ENCODE measurements at regions not wholly inside any gene's neighbourhood (a gene's known extent, or its start where the extent isn't known, plus 50 kb on each side); places are given as distances from the start of the nearest gene placed in this dataset.

GRCh38 chr2:34747643-34748042 is 1148.5 kb upstream of the FAM98A start:
- Histone ChIP-seq H3K4me1 (ENCODE audit: low read length) (no peaks in the 10 kb centered on the region), H3K27ac (ENCODE audit: low read length) (no peak overlapping the region), H4K20me1 (ENCODE audit: insufficient read depth, low read length) (no peaks in the 10 kb centered on the region), H3K36me3 (replicated peaks; ENCODE audit: low read depth, low read length) (no peaks in the 10 kb centered on the region), H3K4me2 (ENCODE audit: low read length) (no peak overlapping the region), H3K9ac (ENCODE audit: low read length) (no peak overlapping the region), H3K4me3 (ENCODE audit: low read length) (no peak overlapping the region), H3K79me2 (ENCODE audit: low read length) (no peaks in the 10 kb centered on the region), H3K27me3 (ENCODE audit: low read depth, low read length) (no peaks in the 10 kb centered on the region), H2AFZ (ENCODE audit: low read depth, low read length) (no peak overlapping the region), H3K9me3 (ENCODE audit: insufficient read depth, low read length) (no peaks in the 10 kb centered on the region)
- TF ChIP-seq CTCF (IDR thresholded peaks at IDR 0.05; ENCODE audit: low read depth, low read length): no peak

DNA sequence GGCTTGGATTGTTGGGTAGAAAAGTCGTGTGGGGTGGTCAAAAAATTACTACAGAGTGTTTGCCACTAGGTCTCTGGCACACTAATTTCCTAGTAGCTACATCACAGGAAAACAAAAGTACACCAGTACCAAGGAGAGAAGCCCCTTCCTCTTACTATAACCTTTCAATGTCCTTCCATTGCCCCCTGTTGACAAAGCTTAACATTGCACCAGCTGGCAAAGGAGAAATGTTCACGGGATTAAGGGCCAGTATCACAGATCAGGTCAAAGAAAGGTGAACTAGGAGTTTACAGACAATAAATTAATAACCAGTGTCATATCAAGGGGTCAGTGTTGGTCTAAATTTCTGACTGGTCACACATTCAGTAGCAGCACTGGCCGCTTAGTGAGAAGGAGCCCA is 1139.6 kb upstream of the FAM98A start:
- TF ChIP-seq EZH2phosphoT487 (IDR thresholded peaks at IDR 0.05; ENCODE audit: low read depth) (no peak), CTCF (IDR thresholded peaks at IDR 0.05; ENCODE audit: low read depth, low read length) (peak; percentile 85)
- Histone ChIP-seq H3K36me3 (replicated peaks; ENCODE audit: low read depth, low read length) (no peaks in the 10 kb centered on the region), H3K4me2 (ENCODE audit: low read length) (no peak overlapping the region), H2AFZ (ENCODE audit: low read depth, low read length) (no peak overlapping the region), H3K79me2 (ENCODE audit: low read length) (no peaks in the 10 kb centered on the region), H3K9me3 (ENCODE audit: insufficient read depth, low read length) (no peaks in the 10 kb centered on the region), H3K4me1 (ENCODE audit: low read length) (peaks cover 8% of the 10 kb centered on the region; the same call in 1 of the 2 replicates), H4K20me1 (ENCODE audit: insufficient read depth, low read length) (no peaks in the 10 kb centered on the region), H3K4me3 (ENCODE audit: low read length) (no peak overlapping the region), H3K27ac (ENCODE audit: low read length) (no peak overlapping the region), H3K27me3 (ENCODE audit: low read depth, low read length) (no peaks in the 10 kb centered on the region), H3K9ac (ENCODE audit: low read length) (no peak overlapping the region)

DNA sequence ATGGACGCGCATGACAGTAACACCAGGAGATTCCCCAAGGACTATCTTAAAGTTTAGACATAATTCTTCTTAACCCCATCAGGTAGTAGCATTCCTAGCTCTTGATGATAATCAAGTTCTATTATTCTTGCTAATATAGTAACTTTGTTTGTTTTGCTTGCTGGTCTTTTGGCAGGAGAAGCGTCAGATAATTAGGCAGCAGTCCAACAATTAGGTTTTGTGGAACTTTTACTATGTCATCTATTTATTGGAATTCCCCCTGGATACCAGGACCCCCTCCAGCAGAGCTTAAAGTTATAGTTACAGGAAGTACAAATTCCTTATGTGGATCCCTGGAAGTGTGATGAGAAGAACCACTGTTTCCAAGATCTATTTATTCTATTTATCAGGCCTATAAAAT is 1138.0 kb upstream of the FAM98A start:
- Histone ChIP-seq H3K27me3 (ENCODE audit: low read depth, low read length) (no peaks in the 10 kb centered on the region), H3K27ac (ENCODE audit: low read length) (no peak overlapping the region), H3K4me2 (ENCODE audit: low read length) (no peak overlapping the region), H3K36me3 (replicated peaks; ENCODE audit: low read depth, low read length) (no peaks in the 10 kb centered on the region), H3K79me2 (ENCODE audit: low read length) (no peaks in the 10 kb centered on the region), H2AFZ (ENCODE audit: low read depth, low read length) (no peak overlapping the region), H3K4me1 (ENCODE audit: low read length) (peaks cover 8% of the 10 kb centered on the region; the same call in 1 of the 2 replicates), H3K9me3 (ENCODE audit: insufficient read depth, low read length) (no peaks in the 10 kb centered on the region), H3K9ac (ENCODE audit: low read length) (no peak overlapping the region), H3K4me3 (ENCODE audit: low read length) (no peak overlapping the region), H4K20me1 (ENCODE audit: insufficient read depth, low read length) (no peaks in the 10 kb centered on the region)
- no peak for TF ChIP-seq EZH2phosphoT487 (IDR thresholded peaks at IDR 0.05; ENCODE audit: low read depth)
- TF ChIP-seq CTCF (IDR thresholded peaks at IDR 0.05; ENCODE audit: low read depth, low read length): no peak

- Histone ChIP-seq H3K9me3 (ENCODE audit: insufficient read depth, low read length) (no peaks in the 10 kb centered on the region), H3K27me3 (ENCODE audit: low read depth, low read length) (no peaks in the 10 kb centered on the region), H4K20me1 (ENCODE audit: insufficient read depth, low read length) (no peaks in the 10 kb centered on the region), H3K36me3 (replicated peaks; ENCODE audit: low read depth, low read length) (no peaks in the 10 kb centered on the region), H3K27ac (ENCODE audit: low read length) (no peak overlapping the region), H2AFZ (ENCODE audit: low read depth, low read length) (no peak overlapping the region), H3K4me3 (ENCODE audit: low read length) (no peak overlapping the region), H3K4me2 (ENCODE audit: low read length) (no peak overlapping the region), H3K9ac (ENCODE audit: low read length) (no peak overlapping the region), H3K4me1 (ENCODE audit: low read length) (peaks cover 8% of the 10 kb centered on the region; the same call in 1 of the 2 replicates), H3K79me2 (ENCODE audit: low read length) (no peaks in the 10 kb centered on the region)
- TF ChIP-seq EZH2phosphoT487 (IDR thresholded peaks at IDR 0.05; ENCODE audit: low read depth): no peak
- no peak for TF ChIP-seq CTCF (IDR thresholded peaks at IDR 0.05; ENCODE audit: low read depth, low read length)
Observed at GRCh38 chr2:34736482-34736881, 1137.4 kb upstream of the FAM98A start.

All from OCI-LY3 (cell line).